C4-2B (cell line): ENCODE measurements at regions not wholly inside any gene's neighbourhood (a gene's known extent, or its start where the extent isn't known, plus 50 kb on each side); places are given as distances from the start of the nearest gene placed in this dataset.

Source experiments
- ZFX ChIP-seq: fragments of 450-650 bp; IDR thresholded peaks from 2 replicates; pipeline ENCODE4 v1.6.1; 2017
- TF ChIP-seq, protein P1 (sequence below): fragments of 450-650 bp; conservative IDR thresholded peaks from 2 replicates; pipeline ENCODE4 v1.5.1; 2017; ENCODE audit warnings: mild to moderate bottlenecking

GRCh38 chr4:137263206-137263605 lies 269.1 kb downstream of the PCDH18 start:
- TF ChIP-seq, protein P1, sequence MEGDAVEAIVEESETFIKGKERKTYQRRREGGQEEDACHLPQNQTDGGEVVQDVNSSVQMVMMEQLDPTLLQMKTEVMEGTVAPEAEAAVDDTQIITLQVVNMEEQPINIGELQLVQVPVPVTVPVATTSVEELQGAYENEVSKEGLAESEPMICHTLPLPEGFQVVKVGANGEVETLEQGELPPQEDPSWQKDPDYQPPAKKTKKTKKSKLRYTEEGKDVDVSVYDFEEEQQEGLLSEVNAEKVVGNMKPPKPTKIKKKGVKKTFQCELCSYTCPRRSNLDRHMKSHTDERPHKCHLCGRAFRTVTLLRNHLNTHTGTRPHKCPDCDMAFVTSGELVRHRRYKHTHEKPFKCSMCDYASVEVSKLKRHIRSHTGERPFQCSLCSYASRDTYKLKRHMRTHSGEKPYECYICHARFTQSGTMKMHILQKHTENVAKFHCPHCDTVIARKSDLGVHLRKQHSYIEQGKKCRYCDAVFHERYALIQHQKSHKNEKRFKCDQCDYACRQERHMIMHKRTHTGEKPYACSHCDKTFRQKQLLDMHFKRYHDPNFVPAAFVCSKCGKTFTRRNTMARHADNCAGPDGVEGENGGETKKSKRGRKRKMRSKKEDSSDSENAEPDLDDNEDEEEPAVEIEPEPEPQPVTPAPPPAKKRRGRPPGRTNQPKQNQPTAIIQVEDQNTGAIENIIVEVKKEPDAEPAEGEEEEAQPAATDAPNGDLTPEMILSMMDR, result no peak
- no peak for TF ChIP-seq ZFX
